IMR-90 (cell line): ENCODE measurements at regions not wholly inside any gene's neighbourhood (a gene's known extent, or its start where the extent isn't known, plus 50 kb on each side); places are given as distances from the start of the nearest gene placed in this dataset.

Experiments
- ATAC-seq: fragments of 200-7000 bp; cut with Tn5 transposase; 2 replicates; pipeline ENCODE4 v1.9.1; 2020; ENCODE audit warnings: low read depth, mild to moderate bottlenecking, moderate library complexity
- BruUV-seq: library from RNA; stranded (reverse); fragments of 400-500 nt; replicated peaks from 2 replicates; lab custom pipeline; 2021; lab: Mats Ljungman, UMichigan
- CTCF ChIA-PET: fragments of 300-600 bp; formaldehyde crosslinking; extraction: SDS; loops from one replicate; lab custom pipeline; 2021; ENCODE audit warnings: antibody characterized with exemption; lab: Yijun Ruan, JAX
- POLR2A ChIA-PET: fragments of 300-600 bp; sonication (Branson Sonifier 250); formaldehyde crosslinking; loops from one replicate; lab custom pipeline; 2022; ENCODE audit warnings: antibody characterized with exemption; ENCODE audit not compliant: unreplicated experiment; lab: Charles Lee
- DNase-seq: peaks from one replicate; pipeline ENCODE4 v3.0.0; 2013
- H2AFZ ChIP-seq: replicated peaks from 2 replicates; pipeline ENCODE3; 2013; ENCODE audit warnings: low read length, mild to moderate bottlenecking; ENCODE audit not compliant: poor library complexity
- H2AK5ac ChIP-seq: 2 replicates; pipeline ENCODE4 v1.6.1; 2013; ENCODE audit warnings: low read depth, low read length, inconsistent platforms
- H2AK9ac ChIP-seq: replicated peaks from 2 replicates; pipeline ENCODE3; 2013; ENCODE audit warnings: mild to moderate bottlenecking, low read depth, low read length, moderate library complexity; ENCODE audit not compliant: poor library complexity
- H2BK120ac ChIP-seq: 2 replicates; pipeline ENCODE4 v1.6.1; 2013; ENCODE audit warnings: low read depth, low read length, inconsistent platforms
- H2BK15ac ChIP-seq: 3 replicates; pipeline ENCODE4 v1.6.1; 2013; ENCODE audit warnings: low read depth, low read length, inconsistent platforms
- H2BK20ac ChIP-seq: 2 replicates; pipeline ENCODE4 v1.6.1; 2013; ENCODE audit warnings: low read depth, mild to moderate bottlenecking, inconsistent platforms, low read length, moderate library complexity
- H2BK5ac ChIP-seq: 2 replicates; pipeline ENCODE4 v1.6.1; 2013; ENCODE audit warnings: mild to moderate bottlenecking, low read depth, low read length, inconsistent platforms; ENCODE audit not compliant: poor library complexity, severe bottlenecking
- H3K14ac ChIP-seq: replicated peaks from 2 replicates; pipeline ENCODE4 v1.6.1; 2013; ENCODE audit warnings: low read depth, low read length, inconsistent platforms
- H3K18ac ChIP-seq: 2 replicates; pipeline ENCODE4 v1.6.1; 2013; ENCODE audit warnings: low read depth, low read length, control low read depth
- H3K23ac ChIP-seq: 2 replicates; pipeline ENCODE4 v1.6.1; 2013; ENCODE audit warnings: low read depth, low read length, inconsistent platforms
- H3K27ac ChIP-seq: 2 replicates; pipeline ENCODE4 v1.5.1; 2013; ENCODE audit warnings: mild to moderate bottlenecking, control low read depth, low read length; ENCODE audit not compliant: insufficient read depth
- H3K27me3 ChIP-seq: 2 replicates; pipeline ENCODE4 v1.6.1; 2013; ENCODE audit warnings: low read length; ENCODE audit not compliant: control insufficient read depth, insufficient read depth
- H3K36me3 ChIP-seq: 2 replicates; pipeline ENCODE4 v1.6.1; 2013; ENCODE audit warnings: low read length, mixed read lengths; ENCODE audit not compliant: control insufficient read depth, insufficient read depth
- H3K4ac ChIP-seq: 2 replicates; pipeline ENCODE4 v1.6.1; 2013; ENCODE audit warnings: low read depth, low read length, inconsistent platforms
- H3K4me1 ChIP-seq: 2 replicates; pipeline ENCODE4 v1.6.1; 2013; ENCODE audit warnings: low read length, mixed read lengths; ENCODE audit not compliant: control insufficient read depth, insufficient read depth
- H3K4me2 ChIP-seq: 2 replicates; pipeline ENCODE4 v1.6.1; 2013; ENCODE audit warnings: low read depth, mild to moderate bottlenecking, control low read depth, low read length, moderate library complexity
- H3K4me3 ChIP-seq: 2 replicates; pipeline ENCODE4 v1.5.1; 2013; ENCODE audit warnings: low read depth, mild to moderate bottlenecking, control low read depth, low read length, moderate library complexity; ENCODE audit not compliant: insufficient read depth
- H3K56ac ChIP-seq: 2 replicates; pipeline ENCODE4 v1.6.1; 2013; ENCODE audit warnings: low read length, inconsistent platforms; ENCODE audit not compliant: insufficient read depth; ENCODE audit errors: extremely low read depth
- H3K79me1 ChIP-seq, 2 experiments: 2 replicates each; pipeline ENCODE4 v1.6.1; 2013; ENCODE audit warnings: low read length in 2 of 2, inconsistent platforms in 1 of 2, low read depth in 1 of 2
- H3K9ac ChIP-seq: 2 replicates; pipeline ENCODE4 v1.6.1; 2013; ENCODE audit warnings: low read depth, low read length, control low read depth
- H3K9me1 ChIP-seq: 2 replicates; pipeline ENCODE4 v1.6.1; 2013; ENCODE audit warnings: low read length, inconsistent platforms; ENCODE audit not compliant: insufficient read depth
- H3K9me3 ChIP-seq: 2 replicates; pipeline ENCODE4 v1.6.1; 2013; ENCODE audit warnings: low read length; ENCODE audit not compliant: control insufficient read depth, insufficient read depth
- H4K20me1 ChIP-seq: 2 replicates; pipeline ENCODE4 v1.6.1; 2013; ENCODE audit warnings: low read length, inconsistent platforms; ENCODE audit not compliant: insufficient read depth
- H4K5ac ChIP-seq: 2 replicates; pipeline ENCODE4 v1.6.1; 2013; ENCODE audit warnings: mild to moderate bottlenecking, low read depth, low read length, control low read depth
- H4K8ac ChIP-seq, 2 experiments: 2 replicates each; pipeline ENCODE4 v1.6.1; 2013; ENCODE audit warnings: low read depth in 2 of 2, low read length in 2 of 2, control low read depth in 1 of 2, inconsistent platforms in 1 of 2
- H4K91ac ChIP-seq: 2 replicates; pipeline ENCODE4 v1.6.1; 2013; ENCODE audit warnings: low read depth, low read length, inconsistent platforms; ENCODE audit not compliant: insufficient read depth
- BHLHE40 ChIP-seq: fragments of 150-350 bp; IDR thresholded peaks from 2 replicates; pipeline ENCODE4 v1.6.1; 2016; ENCODE audit warnings: mild to moderate bottlenecking, low read depth, low read length
- CEBPB ChIP-seq: IDR thresholded peaks from 2 replicates; pipeline ENCODE4 v1.6.1; 2012; ENCODE audit warnings: low read depth, low read length, improper control_type of control experiment
- CHD1 ChIP-seq: IDR thresholded peaks from 2 replicates; pipeline ENCODE4 v1.6.1; 2012; ENCODE audit warnings: low read depth, low read length, improper control_type of control experiment
- ELK1 ChIP-seq: fragments of 150-350 bp; IDR thresholded peaks from 2 replicates; pipeline ENCODE4 v1.6.1; 2016; ENCODE audit warnings: low read depth, mild to moderate bottlenecking, low read length, moderate library complexity, borderline replicate concordance
- FOS ChIP-seq: fragments of 150-350 bp; IDR thresholded peaks from 2 replicates; pipeline ENCODE4 v1.6.1; 2016; ENCODE audit warnings: low read depth, low read length
- MAFK ChIP-seq: IDR thresholded peaks from 2 replicates; pipeline ENCODE4 v1.6.1; 2012; ENCODE audit warnings: low read depth, low read length, improper control_type of control experiment
- MAZ ChIP-seq: IDR thresholded peaks from 2 replicates; pipeline ENCODE4 v1.6.1; 2012; ENCODE audit warnings: low read depth, mild to moderate bottlenecking, low read length, improper control_type of control experiment, moderate library complexity, borderline replicate concordance
- MXI1 ChIP-seq: IDR thresholded peaks from 2 replicates; pipeline ENCODE4 v1.6.1; 2012; ENCODE audit warnings: low read depth, mild to moderate bottlenecking, low read length, moderate library complexity, borderline replicate concordance
- NFE2L2 ChIP-seq: fragments of 150-350 bp; IDR thresholded peaks from 2 replicates; pipeline ENCODE4 v1.6.1; 2016; ENCODE audit warnings: low read depth, mild to moderate bottlenecking, low read length
- POLR2A ChIP-seq: IDR thresholded peaks from 2 replicates; pipeline ENCODE4 v1.6.1; 2012; ENCODE audit warnings: mild to moderate bottlenecking, low read depth, low read length
- RAD21 ChIP-seq: IDR thresholded peaks from 2 replicates; pipeline ENCODE4 v1.6.1; 2012; ENCODE audit warnings: low read length, improper control_type of control experiment
- RCOR1 ChIP-seq: IDR thresholded peaks from 2 replicates; pipeline ENCODE4 v1.6.1; 2012; ENCODE audit warnings: mild to moderate bottlenecking, low read length, improper control_type of control experiment; ENCODE audit not compliant: insufficient replicate concordance
- RFX5 ChIP-seq: IDR thresholded peaks from 2 replicates; pipeline ENCODE4 v1.8.0; 2012; ENCODE audit warnings: low read depth, mild to moderate bottlenecking, low read length, moderate library complexity
- SMC3 ChIP-seq: fragments of 150-350 bp; IDR thresholded peaks from 2 replicates; pipeline ENCODE4 v1.6.1; 2016; ENCODE audit warnings: low read depth, mild to moderate bottlenecking, antibody characterized with exemption, low read length, moderate library complexity
- WGBS, 2 experiments: methylation state at CpG; one replicate each; pipeline versions ENCODE4 v1.1.5 to v1.1.7; 2013; ENCODE audit warnings: missing lambda C conversion rate in 2 of 2; ENCODE audit not compliant: insufficient read length in 1 of 2; ENCODE audit errors: extremely low coverage in 2 of 2; 5-methylcytosine and 5-hydroxymethylcytosine counted together
- dilution Hi-C: fragments of 300-500 bp; cut with HindIII; formaldehyde crosslinking; loops from one replicate; pipeline ENCODE4 v1.14.3; 2018; ENCODE audit warnings: low sequenced_read_pairs; ENCODE audit not compliant: unreplicated experiment
- in situ Hi-C: fragments of 300-500 bp; cut with MboI; formaldehyde crosslinking; loops from 3 replicates; pipeline ENCODE4 v1.14.3; 2019; ENCODE audit warnings: low sequenced_read_pairs, inconsistent platforms, mixed read lengths
- intact Hi-C: fragments of 100-400 bp; cut with micrococcal nuclease; formaldehyde crosslinking; loops from 2 replicates; pipeline ENCODE4 v1.10.0; 2022
- TF ChIP-seq, protein P1 (sequence below): conservative IDR thresholded peaks from 2 replicates; pipeline ENCODE4 v1.5.1; 2012; ENCODE audit warnings: mild to moderate bottlenecking, low read depth, low read length, improper control_type of control experiment
- TF ChIP-seq, protein P2 (sequence below): fragments of 150-350 bp; IDR thresholded peaks from 2 replicates; pipeline ENCODE4 v1.6.1; 2017; ENCODE audit warnings: mild to moderate bottlenecking, antibody characterized with exemption, low read length, low read depth

- no peak overlapping the region for H3K4ac ChIP-seq
- H3K14ac ChIP-seq: no peak overlapping the region
- no peaks in the 10 kb centered on the region for H3K79me1 ChIP-seq
- no peak overlapping the region for H3K18ac ChIP-seq
- no peaks in the 10 kb centered on the region for H3K9me1 ChIP-seq
- WGBS, 2 experiments: no CpG with 5 or more reads among the region's 2 CpGs
- no peaks in the 10 kb centered on the region for H3K36me3 ChIP-seq
- H2BK120ac ChIP-seq: no peak overlapping the region
- no peaks in the 10 kb centered on the region for H3K4me1 ChIP-seq
- H4K20me1 ChIP-seq: no peaks in the 10 kb centered on the region
- BruUV-seq: no TSS peak
- CTCF ChIA-PET: no interaction called here
- no peak overlapping the region for H3K4me3 ChIP-seq
- no peak overlapping the region for H2BK15ac ChIP-seq
- intact Hi-C loops (no loop called here), dilution Hi-C loops (no loop called here), in situ Hi-C loops (no loop called here)
- no peak overlapping the region for H2AK5ac ChIP-seq
- H3K56ac ChIP-seq: no peak overlapping the region
- no peaks in the 10 kb centered on the region for H3K27me3 ChIP-seq
- TF ChIP-seq CHD1: no peak
- no peak for TF ChIP-seq RFX5
- TF ChIP-seq, protein P1, sequence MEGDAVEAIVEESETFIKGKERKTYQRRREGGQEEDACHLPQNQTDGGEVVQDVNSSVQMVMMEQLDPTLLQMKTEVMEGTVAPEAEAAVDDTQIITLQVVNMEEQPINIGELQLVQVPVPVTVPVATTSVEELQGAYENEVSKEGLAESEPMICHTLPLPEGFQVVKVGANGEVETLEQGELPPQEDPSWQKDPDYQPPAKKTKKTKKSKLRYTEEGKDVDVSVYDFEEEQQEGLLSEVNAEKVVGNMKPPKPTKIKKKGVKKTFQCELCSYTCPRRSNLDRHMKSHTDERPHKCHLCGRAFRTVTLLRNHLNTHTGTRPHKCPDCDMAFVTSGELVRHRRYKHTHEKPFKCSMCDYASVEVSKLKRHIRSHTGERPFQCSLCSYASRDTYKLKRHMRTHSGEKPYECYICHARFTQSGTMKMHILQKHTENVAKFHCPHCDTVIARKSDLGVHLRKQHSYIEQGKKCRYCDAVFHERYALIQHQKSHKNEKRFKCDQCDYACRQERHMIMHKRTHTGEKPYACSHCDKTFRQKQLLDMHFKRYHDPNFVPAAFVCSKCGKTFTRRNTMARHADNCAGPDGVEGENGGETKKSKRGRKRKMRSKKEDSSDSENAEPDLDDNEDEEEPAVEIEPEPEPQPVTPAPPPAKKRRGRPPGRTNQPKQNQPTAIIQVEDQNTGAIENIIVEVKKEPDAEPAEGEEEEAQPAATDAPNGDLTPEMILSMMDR: no peak
- no peak for TF ChIP-seq MXI1
- TF ChIP-seq ELK1: no peak
- TF ChIP-seq, protein P2, sequence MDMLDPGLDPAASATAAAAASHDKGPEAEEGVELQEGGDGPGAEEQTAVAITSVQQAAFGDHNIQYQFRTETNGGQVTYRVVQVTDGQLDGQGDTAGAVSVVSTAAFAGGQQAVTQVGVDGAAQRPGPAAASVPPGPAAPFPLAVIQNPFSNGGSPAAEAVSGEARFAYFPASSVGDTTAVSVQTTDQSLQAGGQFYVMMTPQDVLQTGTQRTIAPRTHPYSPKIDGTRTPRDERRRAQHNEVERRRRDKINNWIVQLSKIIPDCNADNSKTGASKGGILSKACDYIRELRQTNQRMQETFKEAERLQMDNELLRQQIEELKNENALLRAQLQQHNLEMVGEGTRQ: no peak
- TF ChIP-seq RAD21: no peak
- TF ChIP-seq NFE2L2: no peak
- TF ChIP-seq BHLHE40: no peak
- TF ChIP-seq CEBPB: no peak
- TF ChIP-seq FOS: no peak
- no peak for TF ChIP-seq MAZ
- no peak for TF ChIP-seq SMC3
- no peak for TF ChIP-seq MAFK
- TF ChIP-seq RCOR1: no peak
- TF ChIP-seq POLR2A: no peak
- POLR2A ChIA-PET: no interaction called here
- H2AK9ac ChIP-seq: no peak overlapping the region
- no peak for ATAC-seq
- H2BK20ac ChIP-seq: no peak overlapping the region
- no peaks in the 10 kb centered on the region for H3K9me3 ChIP-seq
- H3K27ac ChIP-seq: no peak overlapping the region
- no peak overlapping the region for H2AFZ ChIP-seq
- H2BK5ac ChIP-seq: no peak overlapping the region
- H3K23ac ChIP-seq: no peak overlapping the region
- no peak overlapping the region for H3K9ac ChIP-seq
- DNase-seq: no peak
- no peak overlapping the region for H4K5ac ChIP-seq
- H4K8ac ChIP-seq: no peak overlapping the region
- no peak overlapping the region for H4K91ac ChIP-seq
- no peak overlapping the region for H3K4me2 ChIP-seq
These were observed 382.1 kb downstream of the PDCD6IP start for GRCh38 chr3:34180532-34180931.
